Chondrocyte (in vitro differentiated cells): ENCODE measurements at regions not wholly inside any gene's neighbourhood (a gene's known extent, or its start where the extent isn't known, plus 50 kb on each side); places are given as distances from the start of the nearest gene placed in this dataset.

Source experiments
- DNase-seq: peaks from one replicate; pipeline ENCODE4 v3.0.0; 2021; ENCODE audit warnings: mixed read lengths, low spot score
- H3K27ac Mint-ChIP-seq: one replicate; pipeline ENCODE4 v1.8.0; 2021; ENCODE audit warnings: mild to moderate bottlenecking, moderate library complexity, mixed read lengths; ENCODE audit not compliant: unreplicated experiment
- H3K27me3 Mint-ChIP-seq: 2 replicates; pipeline ENCODE4 v1.8.0; 2021; ENCODE audit warnings: low read depth, mixed read lengths
- H3K36me3 Mint-ChIP-seq: 2 replicates; pipeline ENCODE4 v1.8.0; 2021; ENCODE audit warnings: low read depth, mixed read lengths
- H3K4me1 Mint-ChIP-seq: 2 replicates; pipeline ENCODE4 v1.8.0; 2021; ENCODE audit warnings: low read depth, mild to moderate bottlenecking, mixed read lengths
- H3K4me3 Mint-ChIP-seq: one replicate; pipeline ENCODE4 v1.8.0; 2021; ENCODE audit warnings: mild to moderate bottlenecking, moderate library complexity, mixed read lengths; ENCODE audit not compliant: unreplicated experiment
- H3K9me3 Mint-ChIP-seq: 2 replicates; pipeline ENCODE4 v1.8.0; 2021; ENCODE audit warnings: low read depth, mixed read lengths
- TF ChIP-seq, protein P1 (sequence below): fragments of 200-600 bp; sonication (generic); IDR thresholded peaks from 2 replicates; pipeline ENCODE4 v1.5.0; 2021; ENCODE audit warnings: antibody characterized with exemption, mild to moderate bottlenecking, moderate library complexity

DNA sequence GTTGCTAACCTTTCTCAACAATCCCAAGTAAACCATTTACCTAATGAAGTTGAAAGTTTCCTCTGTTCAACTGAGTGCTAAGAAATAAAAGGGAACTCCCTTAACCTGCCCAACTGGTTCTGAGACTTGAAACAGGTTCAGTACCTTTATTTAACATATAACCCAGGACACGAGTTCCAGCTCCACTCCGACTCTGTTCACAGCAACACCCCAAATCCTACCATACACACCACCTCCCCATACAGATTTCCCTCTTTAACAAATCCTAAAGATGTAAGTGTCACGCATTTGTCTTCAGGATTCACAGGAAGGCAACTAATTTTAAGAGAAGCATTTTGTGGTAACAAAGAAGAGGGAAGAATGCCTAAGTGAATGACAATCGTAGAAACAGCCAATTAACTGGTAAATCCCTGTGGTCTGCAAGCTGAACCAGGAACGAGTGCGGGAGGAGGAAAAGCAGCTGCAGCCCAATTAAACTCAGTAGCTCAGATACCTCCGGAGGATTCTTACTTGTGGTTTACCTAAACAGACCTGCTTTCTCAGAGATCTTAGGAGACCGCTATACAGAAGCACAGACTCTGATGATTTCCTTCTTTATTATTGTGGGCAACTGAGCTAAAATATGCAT is 134.5 kb upstream of the MAGI3 start:
- DNase-seq = no peak
- Mint-ChIP-seq H3K27ac (no peak overlapping the region), H3K4me3 (no peak overlapping the region), H3K9me3 (peaks cover 5% of the 10 kb centered on the region), H3K27me3 (peaks cover 27% of the 10 kb centered on the region), H3K4me1 (no peaks in the 10 kb centered on the region), H3K36me3 (no peaks in the 10 kb centered on the region)
- TF ChIP-seq, protein P1, sequence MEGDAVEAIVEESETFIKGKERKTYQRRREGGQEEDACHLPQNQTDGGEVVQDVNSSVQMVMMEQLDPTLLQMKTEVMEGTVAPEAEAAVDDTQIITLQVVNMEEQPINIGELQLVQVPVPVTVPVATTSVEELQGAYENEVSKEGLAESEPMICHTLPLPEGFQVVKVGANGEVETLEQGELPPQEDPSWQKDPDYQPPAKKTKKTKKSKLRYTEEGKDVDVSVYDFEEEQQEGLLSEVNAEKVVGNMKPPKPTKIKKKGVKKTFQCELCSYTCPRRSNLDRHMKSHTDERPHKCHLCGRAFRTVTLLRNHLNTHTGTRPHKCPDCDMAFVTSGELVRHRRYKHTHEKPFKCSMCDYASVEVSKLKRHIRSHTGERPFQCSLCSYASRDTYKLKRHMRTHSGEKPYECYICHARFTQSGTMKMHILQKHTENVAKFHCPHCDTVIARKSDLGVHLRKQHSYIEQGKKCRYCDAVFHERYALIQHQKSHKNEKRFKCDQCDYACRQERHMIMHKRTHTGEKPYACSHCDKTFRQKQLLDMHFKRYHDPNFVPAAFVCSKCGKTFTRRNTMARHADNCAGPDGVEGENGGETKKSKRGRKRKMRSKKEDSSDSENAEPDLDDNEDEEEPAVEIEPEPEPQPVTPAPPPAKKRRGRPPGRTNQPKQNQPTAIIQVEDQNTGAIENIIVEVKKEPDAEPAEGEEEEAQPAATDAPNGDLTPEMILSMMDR = no peak

DNA sequence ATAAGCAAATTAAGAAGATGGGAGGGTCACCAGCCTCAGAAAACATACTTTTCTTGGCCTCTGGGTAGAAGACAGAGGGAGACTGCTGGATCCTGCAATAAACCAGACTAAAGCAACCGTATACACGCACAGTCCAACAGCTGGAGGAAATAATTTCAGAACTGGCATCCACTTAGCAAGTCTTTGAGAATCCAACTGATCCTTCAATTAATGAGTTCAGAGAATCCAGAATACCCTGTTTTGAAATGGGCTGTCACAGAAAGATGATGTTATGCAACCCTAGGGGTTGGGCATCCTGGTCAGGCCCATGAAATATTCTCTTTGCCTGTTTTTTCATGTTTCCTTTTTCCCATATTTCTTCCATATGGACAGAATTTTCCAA is 134.0 kb upstream of the MAGI3 start:
- TF ChIP-seq, protein P1 = no peak
- H3K4me3 Mint-ChIP-seq = no peak overlapping the region
- no peak for DNase-seq
- no peaks in the 10 kb centered on the region for H3K36me3 Mint-ChIP-seq
- peaks cover 5% of the 10 kb centered on the region for H3K9me3 Mint-ChIP-seq
- no peaks in the 10 kb centered on the region for H3K4me1 Mint-ChIP-seq
- H3K27me3 Mint-ChIP-seq = peaks cover 28% of the 10 kb centered on the region
- H3K27ac Mint-ChIP-seq = no peak overlapping the region

DNA sequence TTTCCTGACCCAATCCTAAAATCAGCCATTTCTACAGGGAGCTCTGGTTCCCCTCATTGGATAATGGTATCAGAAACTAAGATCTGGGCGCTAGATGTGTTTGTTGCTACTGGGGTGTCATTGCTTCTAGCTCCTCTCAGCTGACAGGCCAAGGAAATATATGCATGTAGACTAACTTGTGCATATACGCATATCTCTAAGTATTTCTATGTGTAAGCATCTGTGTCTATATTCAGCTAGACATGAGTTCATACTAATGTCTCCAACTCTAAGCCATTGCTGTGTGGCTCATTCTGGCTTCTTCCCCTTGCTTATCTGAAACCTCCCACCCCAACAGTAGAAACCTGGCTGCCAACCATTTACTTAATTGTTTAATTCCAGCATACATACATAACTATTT is 130.3 kb upstream of the MAGI3 start:
- Mint-ChIP-seq H3K4me1 (no peaks in the 10 kb centered on the region), H3K27me3 (peaks cover 29% of the 10 kb centered on the region), H3K27ac (no peak overlapping the region), H3K9me3 (no peaks in the 10 kb centered on the region), H3K4me3 (no peak overlapping the region), H3K36me3 (no peaks in the 10 kb centered on the region)
- no peak for DNase-seq
- TF ChIP-seq, protein P1 = no peak

DNA sequence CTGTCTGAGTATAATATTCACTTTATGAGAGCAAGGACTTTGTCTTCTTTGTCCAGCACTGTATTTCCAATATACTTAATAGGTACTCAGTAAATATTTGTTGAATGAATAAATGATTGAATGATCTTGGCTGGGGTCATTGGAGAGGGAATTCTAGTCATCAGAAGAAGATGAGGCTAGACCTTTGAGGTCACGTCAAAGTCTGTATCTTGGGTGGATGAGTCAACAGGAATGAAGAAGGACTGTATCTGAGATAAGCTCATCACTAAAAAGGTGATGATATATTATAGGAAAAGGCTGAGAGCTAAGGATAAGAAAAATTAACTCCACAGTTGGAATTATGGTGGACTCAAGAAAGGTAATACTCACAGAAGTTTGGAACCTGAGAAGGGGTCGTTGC is 125.1 kb upstream of the MAGI3 start:
- Mint-ChIP-seq H3K9me3 (no peaks in the 10 kb centered on the region), H3K4me1 (no peaks in the 10 kb centered on the region), H3K27ac (no peak overlapping the region), H3K36me3 (no peaks in the 10 kb centered on the region), H3K4me3 (no peak overlapping the region), H3K27me3 (peaks cover 21% of the 10 kb centered on the region)
- TF ChIP-seq, protein P1 = no peak
- DNase-seq = no peak

DNA sequence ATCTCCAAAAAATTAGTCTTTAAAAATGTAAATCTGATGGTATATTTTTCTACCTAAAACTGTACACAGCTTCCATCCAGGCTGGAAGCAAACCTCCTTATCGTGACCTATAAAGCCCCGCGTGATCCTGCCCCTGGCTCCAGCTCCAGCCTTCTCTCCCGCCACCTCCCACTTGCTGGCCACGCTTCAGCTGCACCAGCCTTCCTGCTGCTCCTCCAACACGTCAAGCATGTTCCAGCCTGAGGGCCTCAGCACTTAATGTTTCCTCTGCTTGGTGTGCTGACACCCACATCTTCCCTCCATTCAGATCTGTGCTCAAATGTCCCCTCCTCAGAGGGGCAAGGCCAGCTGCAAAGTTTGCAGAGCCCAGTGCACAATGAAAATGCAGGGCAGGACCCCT is 123.5 kb upstream of the MAGI3 start:
- TF ChIP-seq, protein P1 = no peak
- H3K4me1 Mint-ChIP-seq = no peaks in the 10 kb centered on the region
- no peak for DNase-seq
- no peaks in the 10 kb centered on the region for H3K36me3 Mint-ChIP-seq
- peaks cover 17% of the 10 kb centered on the region for H3K27me3 Mint-ChIP-seq
- no peak overlapping the region for H3K4me3 Mint-ChIP-seq
- H3K9me3 Mint-ChIP-seq = no peaks in the 10 kb centered on the region
- no peak overlapping the region for H3K27ac Mint-ChIP-seq
